Embryonic facial prominence (tissue), 1 donor: ENCODE measurements at regions not wholly inside any gene's neighbourhood (a gene's known extent, or its start where the extent isn't known, plus 50 kb on each side); places are given as distances from the start of the nearest gene placed in this dataset.
"Not testable (repeated sequence)": the region's sequence is repeated elsewhere in the genome, so short reads cannot be mapped to it uniquely, and the experiment has no call there.

Experiments
- DNase-seq: peaks from one replicate; pipeline ENCODE4 v3.0.0-alpha.2; 2016; ENCODE audit errors: extremely low spot score

DNA sequence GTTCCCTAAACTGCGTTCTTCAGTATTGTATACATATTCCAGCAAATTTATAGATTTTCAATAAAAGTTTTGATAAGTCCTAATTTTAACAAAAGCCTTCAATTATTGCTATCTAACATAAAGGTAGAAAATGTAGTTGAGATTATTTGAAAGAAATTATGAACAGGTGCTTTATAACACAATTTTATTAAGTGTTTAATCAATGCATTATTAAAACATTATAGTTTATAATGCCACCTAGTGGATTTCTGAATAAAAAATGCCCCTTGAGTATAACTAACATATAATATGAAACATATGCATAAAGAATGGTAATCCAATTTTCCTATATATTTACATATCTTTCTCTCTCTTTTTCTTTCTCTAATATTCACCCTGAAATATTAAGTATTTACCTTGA is 515.3 kb downstream of the SLC6A15 start:
- no peak for DNase-seq

DNA sequence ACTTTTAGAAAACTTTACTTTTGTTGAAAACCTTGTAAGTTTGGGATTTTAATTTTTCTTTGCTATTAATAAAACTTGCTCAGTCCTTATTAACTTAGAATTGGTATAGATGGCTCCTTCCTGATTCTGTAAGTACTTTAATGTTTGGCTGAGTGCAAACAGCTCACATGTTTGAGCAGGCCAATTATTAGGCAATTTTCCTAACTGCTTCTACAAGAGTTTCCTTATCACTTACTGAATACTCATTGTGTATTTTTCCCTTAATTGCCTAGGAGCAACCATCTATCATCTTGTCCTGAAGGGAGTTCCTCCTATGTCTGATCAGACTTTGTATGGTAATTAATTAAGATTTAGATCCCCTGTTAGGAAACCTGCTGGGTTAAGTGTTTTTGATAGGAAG is 521.4 kb downstream of the SLC6A15 start:
- not testable (repeated sequence) for DNase-seq

DNA sequence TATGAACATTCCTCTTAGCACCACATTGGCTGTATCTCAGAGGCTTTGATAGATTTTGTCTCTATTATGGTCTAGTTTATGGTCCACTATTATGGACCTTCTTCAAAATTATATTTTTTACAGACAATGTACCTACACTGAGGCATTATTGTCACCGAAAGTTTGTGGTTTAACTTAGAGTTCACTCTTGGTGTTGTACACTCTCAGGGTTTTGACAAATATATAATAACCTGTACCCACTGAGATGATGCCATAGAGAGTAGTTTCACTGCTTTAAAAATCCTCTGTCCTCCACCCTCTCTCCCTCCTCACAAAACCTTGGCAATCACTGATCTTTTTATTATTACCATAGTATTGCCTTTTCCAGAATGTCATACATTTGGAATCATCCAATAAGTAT is 528.2 kb downstream of the SLC6A15 start:
- DNase-seq: no peak

DNA sequence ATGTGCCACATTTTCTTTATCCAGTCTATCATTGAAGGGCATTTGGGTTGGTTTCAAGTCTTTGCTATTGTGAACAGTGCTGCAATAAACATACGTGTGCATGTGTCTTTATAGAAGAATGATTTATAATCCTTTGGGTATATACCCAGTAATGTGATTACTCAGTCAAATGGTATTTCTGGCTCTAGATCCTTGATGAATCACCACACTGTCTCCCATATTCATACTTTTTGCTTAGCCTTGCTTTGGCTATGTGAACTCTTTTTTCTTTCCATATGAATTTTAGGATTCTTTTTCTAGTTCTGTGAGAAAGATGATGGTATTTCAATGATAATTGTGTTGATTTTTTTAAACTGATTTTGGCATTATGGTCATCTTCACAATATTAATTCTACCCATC is 530.1 kb downstream of the SLC6A15 start:
- DNase-seq: not testable (repeated sequence)

DNA sequence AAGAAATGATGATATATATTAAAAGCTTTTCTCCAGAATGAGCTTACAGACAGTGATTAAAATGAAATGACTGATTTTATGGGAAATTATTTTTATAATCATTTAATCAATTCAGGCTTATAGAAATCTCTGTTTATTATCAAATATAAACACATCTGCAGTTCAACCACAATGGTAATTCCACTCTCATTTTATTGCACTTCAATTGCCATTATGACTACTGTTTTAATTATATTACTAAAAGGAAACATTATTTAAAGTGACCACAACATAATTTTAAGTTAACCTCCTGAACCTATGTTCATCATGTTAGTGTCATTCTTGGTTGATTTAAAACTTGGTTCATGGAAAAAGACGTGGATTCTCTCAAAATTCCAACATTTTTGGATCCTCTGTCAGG is 536.3 kb downstream of the SLC6A15 start:
- no peak for DNase-seq

DNA sequence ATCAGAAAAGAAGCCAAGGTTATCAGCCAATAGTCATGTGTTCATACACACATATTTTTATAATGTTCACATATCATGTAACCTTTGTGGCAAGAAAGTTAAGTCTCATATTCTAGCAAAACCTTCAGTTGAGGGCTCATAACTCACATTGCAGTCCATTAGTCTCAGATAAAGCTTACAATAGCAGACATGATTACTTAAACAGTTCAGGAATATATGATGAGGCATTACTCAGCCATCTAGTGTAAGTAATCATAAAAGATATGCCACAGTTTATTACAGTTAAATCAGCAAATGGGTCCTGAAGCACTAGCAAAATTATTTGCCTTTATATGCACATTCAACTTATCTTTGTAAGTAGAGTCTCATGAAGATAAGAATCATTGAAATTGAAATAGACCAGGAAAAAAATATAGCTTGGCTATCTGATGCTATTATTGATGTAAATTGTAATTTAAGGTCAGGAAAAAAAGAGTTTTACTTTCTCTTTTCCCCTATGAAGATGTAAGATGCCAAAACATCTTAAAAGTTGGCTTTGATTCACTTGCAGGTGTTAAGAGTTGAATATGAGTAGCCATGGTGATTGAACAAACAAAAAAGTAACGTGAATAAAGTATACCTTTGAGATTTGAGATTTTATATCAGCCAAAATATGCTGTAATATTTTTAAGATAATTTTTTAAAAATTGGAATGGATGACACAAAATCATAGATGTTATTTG is 537.0 kb downstream of the SLC6A15 start:
- DNase-seq: no peak

DNA sequence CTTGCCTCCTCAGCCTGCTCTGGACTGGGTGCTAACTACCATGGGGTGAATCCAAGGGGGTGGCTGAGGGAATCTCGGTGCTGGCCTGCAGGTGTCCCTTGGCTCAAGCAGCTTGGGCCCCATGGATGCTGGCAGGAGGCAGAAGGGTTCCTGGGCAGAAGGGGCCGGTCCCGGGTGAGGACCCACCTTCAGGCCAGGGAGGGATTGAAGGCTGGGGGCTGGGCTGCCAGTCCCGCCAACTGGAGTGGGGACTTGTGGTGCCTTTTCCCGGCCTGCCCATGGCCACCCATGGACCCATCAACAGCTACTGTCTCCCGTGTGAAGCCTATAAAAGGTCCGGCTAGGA is 550.1 kb downstream of the SLC6A15 start:
- DNase-seq: no peak

DNA sequence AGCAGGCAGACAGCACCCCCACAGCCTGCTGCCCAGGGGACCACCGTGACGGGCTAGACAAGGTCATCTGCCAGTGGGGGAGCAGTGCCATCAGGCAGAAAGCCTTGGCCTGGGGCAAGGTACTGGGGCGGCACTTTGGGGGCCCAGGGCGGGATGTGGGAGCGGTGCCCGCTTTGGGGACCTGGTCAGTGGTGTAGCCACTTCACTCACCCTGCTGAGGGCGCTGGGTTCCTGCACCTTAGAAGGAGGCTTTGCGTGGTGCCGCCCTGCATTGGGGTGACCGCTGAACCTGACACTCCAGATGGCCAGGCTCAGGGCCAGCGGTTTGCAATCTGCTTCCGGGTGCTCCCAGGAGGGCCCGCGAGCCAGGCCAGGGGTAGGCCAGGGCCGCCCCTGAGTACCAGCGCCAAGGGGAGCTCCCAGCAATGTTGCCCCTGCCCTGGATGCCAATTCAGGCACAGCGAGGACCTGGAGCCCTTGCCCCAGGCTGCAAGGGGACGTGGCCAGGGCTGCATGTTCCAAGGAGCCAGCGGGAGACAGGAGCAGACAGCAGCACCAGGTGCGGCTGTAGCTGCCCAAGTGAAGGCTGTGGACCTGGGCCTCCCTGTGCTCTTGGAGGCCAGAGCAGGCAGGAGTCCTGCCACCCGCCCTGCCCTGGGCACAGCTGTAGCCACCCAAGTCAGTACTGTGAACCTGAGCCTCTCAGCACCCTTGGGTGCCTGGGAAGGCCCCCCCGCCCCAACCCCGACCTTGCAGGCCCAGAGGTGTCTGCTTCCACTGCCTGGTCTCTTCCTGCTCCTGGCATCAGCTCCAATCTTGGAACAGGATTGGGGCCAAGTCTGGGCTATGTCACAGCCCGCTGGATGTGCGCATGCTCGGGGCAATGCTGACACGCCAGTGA is 550.7 kb downstream of the SLC6A15 start:
- no peak for DNase-seq

DNA sequence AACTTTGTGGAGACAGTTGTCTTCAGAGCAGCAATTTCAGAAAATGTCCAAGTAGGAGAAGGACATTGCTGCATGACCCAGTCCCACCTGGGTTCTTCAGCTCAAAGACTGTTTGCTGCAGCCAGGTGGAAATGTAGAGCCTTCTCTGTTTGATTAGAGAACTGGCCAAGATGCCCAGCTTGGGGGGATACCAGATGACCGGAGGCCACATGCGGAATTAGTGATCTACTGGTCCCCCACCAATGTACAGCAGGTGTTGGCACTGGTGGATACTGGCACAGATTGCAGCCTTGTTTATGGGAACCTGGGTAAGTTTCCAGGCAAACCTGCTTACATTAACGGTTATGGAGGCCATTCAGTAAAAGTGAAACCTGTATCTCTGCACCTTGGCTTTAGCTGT is 555.3 kb downstream of the SLC6A15 start:
- DNase-seq: no peak

DNA sequence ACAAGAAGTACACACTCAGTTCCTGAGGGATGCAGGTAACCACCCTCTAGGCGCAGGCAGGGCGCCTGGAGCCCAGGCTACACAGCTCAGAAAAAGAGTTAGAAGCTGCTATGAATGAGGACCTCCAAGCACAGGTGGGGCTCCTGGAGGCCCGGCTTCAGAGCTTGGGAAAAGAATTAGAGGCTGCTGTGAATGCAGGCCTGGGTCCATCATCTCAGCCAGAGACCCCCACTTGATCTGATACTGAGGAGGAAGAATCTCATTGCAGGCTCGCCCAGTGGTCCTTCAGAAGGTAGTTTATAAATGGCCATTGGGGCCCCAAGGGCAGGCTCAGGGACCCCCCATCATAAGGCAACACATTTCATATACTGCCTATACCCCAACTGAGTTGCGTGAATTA is 556.4 kb downstream of the SLC6A15 start:
- no peak for DNase-seq

DNA sequence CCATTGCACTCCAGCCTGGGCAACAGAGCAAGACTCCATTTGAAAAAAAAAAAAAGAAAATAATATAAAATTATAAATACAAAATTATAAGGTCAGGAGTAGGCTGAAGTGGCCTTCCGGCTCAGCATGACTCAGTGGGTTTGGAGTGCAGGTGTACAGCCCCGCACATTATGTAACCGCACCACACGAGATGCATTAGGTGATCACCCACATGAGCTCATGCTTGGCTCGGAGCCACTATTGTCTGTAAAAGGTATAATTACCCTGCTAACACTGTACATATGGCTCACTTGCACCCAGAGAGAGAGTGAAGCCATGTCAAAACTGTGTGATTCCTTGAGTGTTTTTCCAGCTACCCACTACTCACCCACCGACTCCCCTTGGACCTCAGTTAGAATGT is 557.0 kb downstream of the SLC6A15 start:
- no peak for DNase-seq

DNA sequence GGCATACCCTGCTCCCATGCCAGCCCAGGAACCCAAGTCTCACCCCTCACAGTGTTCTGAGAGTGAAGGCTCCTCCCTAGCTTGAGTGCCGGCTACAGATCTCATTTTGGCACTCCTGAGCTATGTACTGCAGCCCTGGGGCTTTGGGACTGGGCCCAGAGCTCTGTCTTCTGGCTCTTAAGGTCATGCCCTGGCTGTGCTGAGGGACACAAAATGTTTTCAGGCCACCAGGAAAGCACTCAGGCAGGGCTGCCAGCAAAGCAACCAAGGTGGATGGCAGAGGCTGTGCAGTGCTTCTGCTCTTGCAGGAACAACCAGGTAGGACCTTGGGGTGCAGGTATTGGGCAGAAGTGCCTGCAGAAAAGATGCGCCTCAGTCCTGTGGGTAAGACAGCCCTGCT is 564.0 kb downstream of the SLC6A15 start:
- DNase-seq: no peak

DNA sequence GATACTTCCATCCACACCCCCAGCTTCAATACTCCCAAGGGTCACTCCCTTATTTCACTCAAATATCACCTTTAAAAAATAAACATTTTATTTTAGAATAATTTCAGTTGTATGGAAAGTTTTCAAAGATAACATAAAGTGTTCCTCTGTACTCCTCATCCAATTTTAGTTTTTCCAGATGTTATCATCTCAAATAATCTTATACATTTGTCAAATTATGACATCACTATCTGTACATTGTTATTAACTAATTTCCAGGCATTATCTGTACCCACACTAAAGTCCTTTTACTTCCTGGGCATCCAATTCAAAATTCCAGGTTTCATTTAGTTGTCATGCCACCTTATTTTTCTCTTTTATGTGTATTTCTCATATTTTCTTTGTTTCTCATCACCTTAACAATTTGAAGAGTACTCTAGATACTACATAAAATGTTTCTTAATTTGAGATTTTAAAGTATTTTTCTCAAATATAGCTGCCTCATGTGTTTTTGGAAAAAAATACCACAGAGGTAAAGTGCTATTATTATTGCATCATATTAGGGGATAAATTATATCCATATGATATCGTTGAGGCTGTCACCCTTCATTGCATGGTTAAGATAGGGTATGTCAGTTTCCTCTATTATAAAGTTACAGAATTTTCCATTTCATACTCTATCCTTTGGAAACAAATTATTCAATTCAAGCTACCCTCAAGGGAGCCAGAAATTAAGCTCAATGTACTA is 571.0 kb downstream of the SLC6A15 start:
- no peak for DNase-seq

DNA sequence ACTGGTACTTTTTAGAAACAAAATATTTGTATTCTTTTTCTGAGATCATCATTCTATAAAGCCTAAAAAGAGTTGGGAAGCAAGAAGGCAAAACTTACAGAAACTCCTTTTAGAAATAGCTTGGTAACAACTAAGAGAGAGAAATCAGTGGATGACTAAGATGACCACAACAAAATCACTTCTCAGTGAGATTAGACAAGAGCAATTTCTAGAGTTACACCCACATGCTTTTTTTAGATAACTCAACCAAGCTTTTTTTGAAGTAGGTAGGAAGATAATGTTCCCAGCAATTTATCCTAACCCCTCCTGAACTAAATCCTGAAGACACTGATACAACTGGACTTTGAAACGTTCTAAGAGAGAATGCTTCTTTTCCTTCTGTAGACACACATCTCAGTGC is 576.4 kb downstream of the SLC6A15 start:
- no peak for DNase-seq

DNA sequence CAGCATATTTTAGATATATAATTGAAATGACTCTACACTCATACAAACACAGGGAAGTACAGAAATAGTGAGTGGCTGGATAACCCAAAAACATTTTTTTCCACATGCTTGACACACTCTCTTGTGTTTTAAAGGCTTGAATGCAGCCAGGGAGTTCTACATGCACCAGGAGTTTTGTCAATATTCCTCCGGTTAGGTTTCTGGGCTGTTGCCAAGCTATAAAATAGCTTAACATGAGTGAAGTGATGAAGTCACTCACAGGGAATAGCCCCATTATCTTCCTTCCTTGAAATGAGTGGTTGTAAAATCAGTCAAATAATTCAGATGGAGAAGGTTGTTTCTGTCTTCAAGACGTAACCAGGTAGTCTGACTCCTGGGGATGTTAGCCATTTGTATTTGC is 582.7 kb downstream of the SLC6A15 start:
- DNase-seq: no peak

DNA sequence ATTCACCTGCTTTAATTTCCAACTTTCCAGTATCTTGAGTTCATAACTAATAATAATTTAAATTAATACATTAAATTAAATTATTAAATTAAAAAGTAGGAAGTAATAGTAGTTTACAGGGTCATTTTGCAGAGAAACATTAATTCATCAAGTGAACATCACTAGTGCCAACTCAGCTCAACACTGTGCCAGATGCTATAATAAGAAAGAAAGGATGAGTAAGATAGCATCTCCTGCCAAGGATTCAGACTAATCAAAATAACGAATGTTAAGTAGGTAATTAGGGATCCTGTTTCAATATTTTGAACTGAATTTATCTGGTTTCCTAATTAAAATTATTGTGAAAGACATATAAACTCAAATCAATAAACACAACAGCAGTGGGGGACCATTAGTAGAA is 596.7 kb downstream of the SLC6A15 start:
- no peak for DNase-seq

DNA sequence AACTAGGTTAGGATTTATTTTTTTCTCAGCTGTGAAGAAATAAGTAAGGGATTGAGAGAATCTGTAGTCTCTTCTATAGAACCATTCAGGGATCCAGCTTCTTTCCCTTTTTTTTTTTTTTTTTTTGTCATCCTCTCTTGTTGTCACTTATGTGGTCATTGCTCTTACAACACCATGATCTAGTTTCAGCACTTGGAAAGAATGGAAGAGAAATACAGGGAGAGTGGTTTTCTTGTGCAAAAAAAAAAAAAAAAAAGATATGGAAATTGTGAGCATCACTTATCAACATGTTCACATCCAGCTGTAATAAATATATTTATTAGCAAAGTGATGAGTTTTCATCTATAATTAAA is 599.3 kb downstream of the SLC6A15 start:
- no peak for DNase-seq

DNA sequence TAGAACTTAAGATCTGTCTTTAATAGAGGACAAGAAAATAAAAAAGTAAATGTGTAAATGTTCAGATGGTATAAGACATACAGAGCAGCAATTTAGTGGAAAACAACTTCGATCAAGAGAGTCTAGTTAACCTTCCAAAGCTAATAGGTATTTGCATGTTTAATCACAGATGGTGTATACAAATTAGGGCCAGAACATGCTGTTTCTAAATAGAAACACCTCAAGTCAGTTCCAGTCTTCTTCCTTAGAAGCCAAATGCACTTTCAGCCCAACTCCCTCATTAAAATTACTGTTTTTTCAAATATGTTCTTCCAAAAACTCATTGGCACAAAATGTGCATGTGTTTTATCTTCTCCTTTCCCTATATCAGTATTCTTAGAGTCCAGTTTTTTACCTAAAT is 604.4 kb downstream of the SLC6A15 start:
- no peak for DNase-seq

DNA sequence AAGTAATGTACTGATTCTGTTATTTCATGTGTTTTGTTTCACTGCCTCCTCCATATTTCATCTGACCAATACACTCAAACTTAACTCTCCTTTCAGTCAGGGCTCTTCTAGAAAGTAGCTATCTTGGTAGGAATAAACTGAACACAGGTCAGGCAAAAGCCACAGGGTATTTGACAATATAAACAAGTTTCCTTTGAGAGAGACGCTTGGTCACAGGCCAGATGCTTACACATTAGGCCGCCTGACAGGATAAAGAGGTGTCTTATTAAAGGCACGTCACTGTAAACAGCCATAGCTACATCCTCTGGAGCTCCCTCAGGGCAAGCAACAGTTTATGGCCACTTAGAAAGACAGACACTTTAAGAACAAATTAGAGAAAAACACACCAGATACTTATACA is 607.5 kb downstream of the SLC6A15 start:
- no peak for DNase-seq

DNA sequence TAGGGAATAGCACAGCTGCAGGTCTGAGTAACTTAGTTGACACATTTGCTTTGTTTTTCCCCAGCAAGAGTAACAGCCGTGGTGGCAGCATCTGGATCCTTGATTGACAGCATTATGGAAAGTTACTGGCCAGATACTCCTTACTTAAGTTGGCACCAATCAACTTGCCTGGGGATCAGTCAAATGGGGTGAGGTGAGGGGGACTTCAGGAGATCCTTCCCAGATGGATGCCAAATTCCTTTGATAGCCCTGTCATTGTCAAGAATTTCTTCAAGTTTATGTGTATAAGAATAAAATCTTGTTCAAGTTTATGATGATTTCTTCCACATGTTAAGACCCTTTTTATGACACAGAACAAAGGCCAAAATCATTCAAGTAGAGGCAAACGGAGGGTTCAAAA is 618.4 kb downstream of the SLC6A15 start:
- DNase-seq: no peak

DNA sequence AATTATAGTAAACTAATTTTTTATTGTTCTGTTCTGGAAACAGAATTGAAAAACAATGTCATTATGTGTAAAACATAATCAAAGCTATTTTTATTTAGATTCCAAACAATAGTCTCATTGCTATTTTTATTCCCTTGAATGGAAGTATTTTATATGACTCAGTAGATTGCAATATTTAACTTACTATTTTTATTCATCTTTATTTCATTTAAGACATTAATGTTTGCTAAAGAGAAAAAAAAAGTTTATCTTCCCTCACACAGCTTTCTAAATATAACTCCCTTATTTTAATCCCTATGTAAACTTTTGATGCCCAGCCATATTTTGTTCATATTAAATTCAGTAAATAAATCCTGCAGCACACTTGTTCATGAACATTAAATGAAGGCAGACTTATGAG is 622.4 kb downstream of the SLC6A15 start:
- DNase-seq: no peak

DNA sequence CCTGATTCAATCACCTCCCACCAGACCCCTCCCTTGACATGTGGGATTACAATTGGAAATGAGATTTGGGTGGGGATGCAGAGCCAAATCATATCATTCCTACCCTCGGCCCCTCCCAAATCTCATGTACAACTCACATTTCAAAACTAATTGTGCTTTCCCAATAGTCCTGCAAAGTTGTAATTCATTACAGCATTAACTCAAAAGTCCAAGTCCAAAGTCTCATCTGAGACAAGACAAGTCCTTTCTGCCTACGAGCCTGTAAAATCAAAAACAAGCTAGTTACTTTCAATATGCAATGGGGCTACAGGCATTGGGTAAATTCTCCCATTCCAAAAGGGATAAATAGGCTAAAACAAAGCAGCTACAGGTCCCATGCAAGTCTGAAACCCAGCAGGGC is 634.6 kb downstream of the SLC6A15 start:
- DNase-seq: no peak

DNA sequence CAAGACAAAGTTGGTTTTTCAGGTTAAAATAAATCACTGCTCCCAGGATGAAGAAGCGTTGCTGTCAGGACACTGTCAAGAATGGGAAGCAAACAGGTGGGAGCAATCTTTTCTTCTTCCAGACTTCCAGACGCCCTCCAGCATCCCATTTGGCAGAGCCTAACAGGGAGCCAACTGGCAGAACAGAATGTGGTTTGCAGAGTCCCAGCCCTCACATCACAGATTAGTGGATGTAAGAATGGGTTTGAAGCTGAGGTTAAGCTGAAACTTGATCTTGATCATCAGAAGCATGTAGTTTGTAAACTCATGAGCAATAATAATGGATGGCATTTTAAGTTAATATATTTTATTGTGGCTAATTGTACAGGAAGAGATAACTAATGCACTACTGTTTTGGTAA is 636.4 kb downstream of the SLC6A15 start:
- DNase-seq: no peak
